ENCODE measurements at regions not wholly inside any gene's neighbourhood (a gene's known extent, or its start where the extent isn't known, plus 50 kb on each side); places are given as distances from the start of the nearest gene placed in this dataset.

DNA sequence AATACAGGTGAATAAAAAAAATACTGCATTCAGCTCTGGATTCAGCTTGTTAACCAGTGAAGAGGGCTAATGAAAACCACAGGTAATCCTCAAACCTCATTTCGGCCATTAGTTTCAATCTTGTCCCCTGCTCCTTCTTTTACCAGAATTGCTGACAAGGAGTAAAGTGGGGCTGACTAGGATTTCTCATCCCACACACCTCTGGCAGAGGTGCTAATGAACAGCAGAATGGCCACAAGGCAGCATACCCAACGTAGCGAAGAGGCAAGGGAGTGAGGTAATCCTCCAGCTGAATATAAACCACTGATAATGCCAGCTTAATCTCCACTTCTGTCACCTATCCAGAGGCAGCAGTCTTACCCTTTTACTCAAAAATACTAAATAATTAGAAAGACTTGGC, 248.8 kb upstream of the CDIN1 start:
- BruUV-seq (replicated peaks), result no TSS peak
- DNase-seq (ENCODE audit: low read depth, low spot score) (no peak), ATAC-seq (no peak)
- intact Hi-C loops (cut with micrococcal nuclease; ENCODE audit: unreplicated experiment) (no loop called here), in situ Hi-C loops (cut with HindIII; ENCODE audit: low pct_unique_long_range_greater_than_20kb, low sequenced_read_pairs) (no loop called here)
- Histone ChIP-seq H3K4me1 (ENCODE audit: control insufficient read depth, insufficient read depth, low read length) (no peaks in the 10 kb centered on the region), H3K4me3 (ENCODE audit: low read depth in 2 of 2, low read length in 2 of 2) (no peak overlapping the region), H3K36me3 (ENCODE audit: control insufficient read depth, insufficient read depth, low read length) (no peaks in the 10 kb centered on the region), H3K9me3 (ENCODE audit: control insufficient read depth, insufficient read depth, low read depth, low read length) (no peaks in the 10 kb centered on the region), H3K27ac (ENCODE audit: low read length) (no peak overlapping the region), H3K27me3 (ENCODE audit: control insufficient read depth, insufficient read depth, low read length) (no peaks in the 10 kb centered on the region)
- TF ChIP-seq POLR2AphosphoS5 (IDR thresholded peaks at IDR 0.05; ENCODE audit: low read depth, low read length) (no peak), TCF7L2 (IDR thresholded peaks at IDR 0.05; ENCODE audit: low read depth, low read length) (no peak), SIN3A (IDR thresholded peaks at IDR 0.05; ENCODE audit: borderline replicate concordance, insufficient read depth, low read depth, low read length) (no peak)
- TF ChIP-seq, protein P1, sequence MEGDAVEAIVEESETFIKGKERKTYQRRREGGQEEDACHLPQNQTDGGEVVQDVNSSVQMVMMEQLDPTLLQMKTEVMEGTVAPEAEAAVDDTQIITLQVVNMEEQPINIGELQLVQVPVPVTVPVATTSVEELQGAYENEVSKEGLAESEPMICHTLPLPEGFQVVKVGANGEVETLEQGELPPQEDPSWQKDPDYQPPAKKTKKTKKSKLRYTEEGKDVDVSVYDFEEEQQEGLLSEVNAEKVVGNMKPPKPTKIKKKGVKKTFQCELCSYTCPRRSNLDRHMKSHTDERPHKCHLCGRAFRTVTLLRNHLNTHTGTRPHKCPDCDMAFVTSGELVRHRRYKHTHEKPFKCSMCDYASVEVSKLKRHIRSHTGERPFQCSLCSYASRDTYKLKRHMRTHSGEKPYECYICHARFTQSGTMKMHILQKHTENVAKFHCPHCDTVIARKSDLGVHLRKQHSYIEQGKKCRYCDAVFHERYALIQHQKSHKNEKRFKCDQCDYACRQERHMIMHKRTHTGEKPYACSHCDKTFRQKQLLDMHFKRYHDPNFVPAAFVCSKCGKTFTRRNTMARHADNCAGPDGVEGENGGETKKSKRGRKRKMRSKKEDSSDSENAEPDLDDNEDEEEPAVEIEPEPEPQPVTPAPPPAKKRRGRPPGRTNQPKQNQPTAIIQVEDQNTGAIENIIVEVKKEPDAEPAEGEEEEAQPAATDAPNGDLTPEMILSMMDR (IDR thresholded peaks at IDR 0.05), result no peak
- TF ChIP-seq, protein P2, sequence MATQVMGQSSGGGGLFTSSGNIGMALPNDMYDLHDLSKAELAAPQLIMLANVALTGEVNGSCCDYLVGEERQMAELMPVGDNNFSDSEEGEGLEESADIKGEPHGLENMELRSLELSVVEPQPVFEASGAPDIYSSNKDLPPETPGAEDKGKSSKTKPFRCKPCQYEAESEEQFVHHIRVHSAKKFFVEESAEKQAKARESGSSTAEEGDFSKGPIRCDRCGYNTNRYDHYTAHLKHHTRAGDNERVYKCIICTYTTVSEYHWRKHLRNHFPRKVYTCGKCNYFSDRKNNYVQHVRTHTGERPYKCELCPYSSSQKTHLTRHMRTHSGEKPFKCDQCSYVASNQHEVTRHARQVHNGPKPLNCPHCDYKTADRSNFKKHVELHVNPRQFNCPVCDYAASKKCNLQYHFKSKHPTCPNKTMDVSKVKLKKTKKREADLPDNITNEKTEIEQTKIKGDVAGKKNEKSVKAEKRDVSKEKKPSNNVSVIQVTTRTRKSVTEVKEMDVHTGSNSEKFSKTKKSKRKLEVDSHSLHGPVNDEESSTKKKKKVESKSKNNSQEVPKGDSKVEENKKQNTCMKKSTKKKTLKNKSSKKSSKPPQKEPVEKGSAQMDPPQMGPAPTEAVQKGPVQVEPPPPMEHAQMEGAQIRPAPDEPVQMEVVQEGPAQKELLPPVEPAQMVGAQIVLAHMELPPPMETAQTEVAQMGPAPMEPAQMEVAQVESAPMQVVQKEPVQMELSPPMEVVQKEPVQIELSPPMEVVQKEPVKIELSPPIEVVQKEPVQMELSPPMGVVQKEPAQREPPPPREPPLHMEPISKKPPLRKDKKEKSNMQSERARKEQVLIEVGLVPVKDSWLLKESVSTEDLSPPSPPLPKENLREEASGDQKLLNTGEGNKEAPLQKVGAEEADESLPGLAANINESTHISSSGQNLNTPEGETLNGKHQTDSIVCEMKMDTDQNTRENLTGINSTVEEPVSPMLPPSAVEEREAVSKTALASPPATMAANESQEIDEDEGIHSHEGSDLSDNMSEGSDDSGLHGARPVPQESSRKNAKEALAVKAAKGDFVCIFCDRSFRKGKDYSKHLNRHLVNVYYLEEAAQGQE (IDR thresholded peaks at IDR 0.05; ENCODE audit: insufficient read depth in 1 of 2, low read depth in 2 of 2, low read length in 1 of 2), result no peak
- ChIA-PET CTCF (interaction anchor here (0.6 kb wide), 1 partner anchor 858 kb away, joined by 10 read pairs; no protein-coding TSS in a partner anchor), POLR2A (interaction anchor here (0.6 kb wide), 1 partner anchor 1567 kb away, joined by 4 read pairs; no protein-coding TSS in a partner anchor)

DNA sequence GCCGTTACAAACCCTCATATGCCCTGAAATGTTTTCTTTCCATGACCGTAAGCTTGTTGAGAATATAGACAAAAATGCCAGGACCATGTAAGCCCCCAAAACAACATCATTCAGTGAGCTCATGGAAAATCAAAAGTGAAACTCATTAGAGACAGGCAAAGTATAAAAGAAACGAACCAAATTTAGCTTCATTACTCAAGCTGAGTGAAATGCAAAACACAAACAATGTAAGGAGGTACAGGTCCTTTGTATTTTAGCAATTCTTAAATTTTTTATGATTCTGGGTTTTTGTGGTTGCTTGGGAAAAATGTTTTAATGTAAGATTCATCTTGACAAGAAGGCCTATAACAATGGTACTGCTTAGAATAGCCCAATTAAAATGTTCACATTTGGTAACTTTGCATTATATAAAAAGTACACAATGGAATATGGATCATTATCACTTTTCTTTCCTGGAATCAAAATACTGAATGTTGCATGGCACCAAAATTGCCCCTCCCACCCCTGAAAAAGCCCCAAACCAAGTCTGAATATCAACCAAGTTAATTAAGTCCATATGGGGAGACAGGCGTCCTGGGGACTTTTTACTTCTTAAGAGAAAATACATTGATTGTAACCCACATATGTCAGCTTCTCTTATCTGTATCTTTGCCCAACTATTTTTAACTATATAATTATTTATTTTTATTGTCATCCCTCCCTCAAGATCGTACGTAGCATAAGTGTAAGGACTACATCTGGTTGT, 247.7 kb upstream of the CDIN1 start:
- no peak for TF ChIP-seq POLR2AphosphoS5 (IDR thresholded peaks at IDR 0.05; ENCODE audit: low read depth, low read length)
- TF ChIP-seq SIN3A (IDR thresholded peaks at IDR 0.05; ENCODE audit: borderline replicate concordance, insufficient read depth, low read depth, low read length), result no peak
- TF ChIP-seq, protein P1 (IDR thresholded peaks at IDR 0.05), result no peak
- TF ChIP-seq, protein P2 (IDR thresholded peaks at IDR 0.05; ENCODE audit: insufficient read depth in 1 of 2, low read depth in 2 of 2, low read length in 1 of 2), result no peak
- no peak for TF ChIP-seq TCF7L2 (IDR thresholded peaks at IDR 0.05; ENCODE audit: low read depth, low read length)
- BruUV-seq (replicated peaks), result no TSS peak
- in situ Hi-C loops (cut with HindIII; ENCODE audit: low pct_unique_long_range_greater_than_20kb, low sequenced_read_pairs), result no loop called here
- no peaks in the 10 kb centered on the region for H3K27me3 ChIP-seq (ENCODE audit: control insufficient read depth, insufficient read depth, low read length)
- no peaks in the 10 kb centered on the region for H3K4me1 ChIP-seq (ENCODE audit: control insufficient read depth, insufficient read depth, low read length)
- peak overlapping the region in 1 of 2 experiments; percentile 3; a peak in 1 of 4 replicates for H3K4me3 ChIP-seq (ENCODE audit: low read depth in 2 of 2, low read length in 2 of 2)
- no peaks in the 10 kb centered on the region for H3K9me3 ChIP-seq (ENCODE audit: control insufficient read depth, insufficient read depth, low read depth, low read length)
- ATAC-seq, result no peak
- intact Hi-C loops (cut with micrococcal nuclease; ENCODE audit: unreplicated experiment), result no loop called here
- H3K27ac ChIP-seq (ENCODE audit: low read length), result no peak overlapping the region
- H3K36me3 ChIP-seq (ENCODE audit: control insufficient read depth, insufficient read depth, low read length), result no peaks in the 10 kb centered on the region
- DNase-seq (ENCODE audit: low read depth, low spot score), result no peak
- ChIA-PET CTCF (interaction anchor here (0.7 kb wide), 1 partner anchor 68 kb away, joined by 3 read pairs; no protein-coding TSS in a partner anchor), POLR2A (no interaction called here)

Data from Panc1 (cell line).